Loucy (cell line): ENCODE measurements at regions not wholly inside any gene's neighbourhood (a gene's known extent, or its start where the extent isn't known, plus 50 kb on each side); places are given as distances from the start of the nearest gene placed in this dataset.
"Not testable (repeated sequence)": the region's sequence is repeated elsewhere in the genome, so short reads cannot be mapped to it uniquely, and the experiment has no call there.

Experiments
- CTCF ChIP-seq: fragments of 200-600 bp; sonication (generic); conservative IDR thresholded peaks from 2 replicates; pipeline ENCODE4 v1.5.1; 2014; ENCODE audit warnings: mild to moderate bottlenecking, antibody characterized with exemption, low read length
- EZH2phosphoT487 ChIP-seq: fragments of 200-600 bp; IDR thresholded peaks from 2 replicates; pipeline ENCODE4 v1.6.1; 2018; ENCODE audit warnings: antibody characterized with exemption, mild to moderate bottlenecking, moderate library complexity, borderline replicate concordance

- not testable (repeated sequence) for TF ChIP-seq CTCF, EZH2phosphoT487
Observed at GRCh38 chr2:186960241-186960640, 111.3 kb upstream of the ZSWIM2 start.
